Skeletal muscle tissue (tissue), 3 donors: ENCODE measurements at regions not wholly inside any gene's neighbourhood (a gene's known extent, or its start where the extent isn't known, plus 50 kb on each side); places are given as distances from the start of the nearest gene placed in this dataset.
A peak's percentile ranks its signal among the peaks of the same experiment; 100 is the strongest.

ENCODE experiments used
- H3K27ac ChIP-seq: one replicate; pipeline ENCODE4 v1.7.0; 2013; ENCODE audit warnings: mild to moderate bottlenecking, low read depth, low read length, inconsistent platforms
- H3K27me3 ChIP-seq, 3 donors: one replicate each; pipeline ENCODE4 v1.7.0; 2013; ENCODE audit warnings: low read length in 3 of 3; ENCODE audit not compliant: control insufficient read depth in 3 of 3, insufficient read depth in 3 of 3
- H3K36me3 ChIP-seq, 3 donors: one replicate each; pipeline ENCODE4 v1.7.0; 2013; ENCODE audit warnings: low read length in 3 of 3; ENCODE audit not compliant: control insufficient read depth in 3 of 3, insufficient read depth in 3 of 3
- H3K4me1 ChIP-seq, 3 donors: one replicate each; pipeline ENCODE4 v1.7.0; 2013; ENCODE audit warnings: low read length in 3 of 3, mild to moderate bottlenecking in 3 of 3; ENCODE audit not compliant: control insufficient read depth in 3 of 3, insufficient read depth in 3 of 3
- H3K4me3 ChIP-seq, 3 donors: one replicate each; pipeline ENCODE4 v1.7.0; 2013; ENCODE audit warnings: low read length in 3 of 3
- H3K9ac ChIP-seq, 3 donors: one replicate each; pipeline ENCODE4 v1.7.0; 2013; ENCODE audit warnings: low read length in 3 of 3, mild to moderate bottlenecking in 3 of 3, moderate library complexity in 2 of 3, low read depth in 1 of 3
- H3K9me3 ChIP-seq, 3 donors: one replicate each; pipeline ENCODE4 v1.7.0; 2013; ENCODE audit warnings: low read length in 3 of 3; ENCODE audit not compliant: control insufficient read depth in 3 of 3
- donor health status: Osteomylitis.

DNA sequence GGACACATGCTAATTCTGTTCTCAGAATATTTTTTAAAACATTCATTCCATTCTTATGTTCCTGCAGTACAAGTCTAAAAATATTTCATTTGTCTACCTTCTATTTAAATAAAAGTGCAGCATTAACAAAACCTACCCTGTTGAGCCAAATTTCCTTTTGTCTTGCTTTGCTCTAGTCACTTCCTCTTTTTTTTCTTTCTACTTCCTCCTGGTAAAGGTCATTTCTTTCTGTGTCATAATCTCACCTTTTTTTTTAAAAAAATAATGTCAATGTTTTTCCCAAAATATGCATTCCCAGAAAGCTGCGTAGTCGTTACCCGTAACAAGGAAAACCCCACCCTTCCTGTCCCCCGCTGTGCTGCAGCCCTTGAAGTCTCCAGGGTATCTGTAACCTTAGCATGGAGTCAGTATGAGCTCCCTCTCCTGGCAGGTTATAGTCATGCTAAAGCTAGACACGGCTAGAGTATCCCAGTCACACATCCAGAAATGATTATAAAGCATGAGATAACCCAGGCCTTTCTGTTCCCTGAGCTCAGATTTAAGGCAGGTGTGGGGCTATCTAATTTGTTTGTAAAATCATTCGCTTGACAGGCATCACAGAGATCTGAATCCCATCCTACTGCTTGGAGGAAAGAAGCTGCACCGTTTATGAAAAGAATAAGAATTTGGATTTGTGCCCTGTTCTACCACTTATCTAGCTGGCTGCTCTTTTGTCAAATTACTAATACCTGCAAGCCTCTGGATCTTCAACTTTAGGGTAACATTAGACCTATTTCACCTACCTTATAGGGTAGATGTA lies 51.1 kb upstream of the EED start:
- peaks cover 0 to 13% (median 6%) of the 10 kb centered on the region in 3 donors for H3K4me1 ChIP-seq
- H3K27ac ChIP-seq, result peak overlapping the region; percentile 55
- no peaks in the 10 kb centered on the region for H3K27me3 ChIP-seq
- H3K36me3 ChIP-seq, result no peaks in the 10 kb centered on the region
- peak overlapping the region; percentile 41 to 63 (median 63) for H3K4me3 ChIP-seq
- no peaks in the 10 kb centered on the region for H3K9me3 ChIP-seq
- peak overlapping the region in 1 of 3 donors; percentile 17 for H3K9ac ChIP-seq

DNA sequence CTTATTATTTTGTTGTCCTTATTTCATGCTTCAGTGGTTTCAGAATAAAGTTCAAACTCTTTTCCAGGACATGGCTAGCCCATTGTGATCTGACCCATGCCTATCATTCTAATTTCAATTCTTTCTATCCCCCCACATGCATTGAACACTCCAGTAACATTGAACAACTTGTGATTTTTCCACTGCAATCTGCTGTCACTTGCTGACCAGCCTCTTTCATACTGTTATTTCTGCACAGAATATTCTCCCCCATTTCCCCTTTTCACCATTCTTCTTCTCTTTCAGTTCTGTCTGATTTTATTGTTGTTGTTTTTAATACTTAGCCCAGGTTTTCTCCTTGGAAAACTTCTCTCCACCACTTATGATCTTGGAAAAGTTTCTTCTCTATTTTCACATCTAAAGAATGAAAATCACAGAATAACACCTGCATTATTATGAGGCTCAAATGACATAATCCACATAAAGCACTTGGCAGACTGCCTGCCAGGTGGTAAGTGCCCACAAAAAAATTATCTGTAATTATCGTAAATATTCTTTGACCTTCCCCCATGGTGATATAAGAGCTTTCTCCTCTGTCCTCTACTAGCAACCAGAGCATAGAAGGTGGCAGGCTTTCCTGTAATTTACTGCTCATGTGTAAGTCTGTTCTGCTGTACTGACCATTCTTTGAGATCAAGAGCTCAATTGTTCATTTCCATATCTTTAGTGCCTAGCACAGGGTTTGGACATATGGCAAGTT lies 51.9 kb upstream of the EED start:
- H3K9me3 ChIP-seq, result no peaks in the 10 kb centered on the region
- H3K27ac ChIP-seq, result peak overlapping the region; percentile 55
- no peaks in the 10 kb centered on the region for H3K36me3 ChIP-seq
- H3K27me3 ChIP-seq, result no peaks in the 10 kb centered on the region
- peak overlapping the region in 2 of 3 donors; percentile 63 for H3K4me3 ChIP-seq
- peaks cover 0 to 13% (median 6%) of the 10 kb centered on the region in 3 donors for H3K4me1 ChIP-seq
- H3K9ac ChIP-seq, result no peak overlapping the region

- Histone ChIP-seq H3K4me1 (peaks cover 0 to 16% (median 6%) of the 10 kb centered on the region in 3 donors), H3K27ac (no peak overlapping the region)
Observed at GRCh38 chr11:86191874-86192273, 52.7 kb upstream of the EED start.

GRCh38 chr11:86187027-86187426 lies 57.5 kb upstream of the EED start:
- no peak overlapping the region for H3K27ac ChIP-seq
- no peaks in the 10 kb centered on the region for H3K27me3 ChIP-seq
- no peaks in the 10 kb centered on the region for H3K9me3 ChIP-seq
- peaks cover 0 to 11% (median 7%) of the 10 kb centered on the region in 3 donors for H3K4me1 ChIP-seq
- no peak overlapping the region for H3K9ac ChIP-seq
- H3K36me3 ChIP-seq, result no peaks in the 10 kb centered on the region
- H3K4me3 ChIP-seq, result no peak overlapping the region

More at GRCh38 chr11:86191874-86192273, 52.7 kb upstream of the EED start:
- Histone ChIP-seq H3K27me3 (no peaks in the 10 kb centered on the region), H3K9me3 (no peaks in the 10 kb centered on the region), H3K36me3 (no peaks in the 10 kb centered on the region), H3K4me3 (no peak overlapping the region), H3K9ac (no peak overlapping the region)

GRCh38 chr11:86186386-86186785 lies 58.2 kb upstream of the EED start:
- Histone ChIP-seq H3K27ac (no peak overlapping the region), H3K4me3 (no peak overlapping the region), H3K9me3 (no peaks in the 10 kb centered on the region), H3K27me3 (no peaks in the 10 kb centered on the region), H3K36me3 (no peaks in the 10 kb centered on the region), H3K4me1 (peaks cover 0 to 11% (median 7%) of the 10 kb centered on the region in 3 donors), H3K9ac (no peak overlapping the region)

- Histone ChIP-seq H3K9me3 (no peaks in the 10 kb centered on the region), H3K36me3 (no peaks in the 10 kb centered on the region), H3K4me1 (peaks cover 0 to 11% (median 7%) of the 10 kb centered on the region in 3 donors), H3K27ac (peak overlapping the region; percentile 1), H3K9ac (no peak overlapping the region), H3K4me3 (no peak overlapping the region), H3K27me3 (no peaks in the 10 kb centered on the region)
Observed at GRCh38 chr11:86185381-86185750, 59.2 kb upstream of the EED start.

GRCh38 chr11:86184728-86185380 lies 59.7 kb upstream of the EED start:
- Histone ChIP-seq H3K36me3 (no peaks in the 10 kb centered on the region), H3K27ac (peak overlapping the region; percentile 3), H3K4me3 (no peak overlapping the region)

DNA sequence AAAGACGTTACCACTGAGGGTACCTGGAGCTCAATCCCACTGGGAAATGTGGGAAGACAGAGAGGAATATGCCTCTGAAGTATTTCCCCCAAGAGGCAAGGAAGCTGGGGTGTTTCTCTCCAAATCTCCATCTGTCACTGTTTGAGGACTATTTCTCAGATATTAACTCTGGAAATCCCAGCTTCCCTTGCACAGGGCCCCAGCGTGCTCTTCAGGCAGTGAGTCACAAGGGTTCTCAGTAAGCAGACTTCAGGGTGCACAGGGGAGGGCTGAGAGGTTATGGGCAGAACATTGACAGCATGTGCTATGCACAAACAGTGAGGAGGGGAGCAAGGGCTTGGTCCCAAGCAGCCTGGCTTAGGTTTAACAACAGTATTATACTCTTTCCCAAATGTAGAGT lies 60.9 kb upstream of the EED start:
- Histone ChIP-seq H3K4me3 (no peak overlapping the region), H3K36me3 (no peaks in the 10 kb centered on the region), H3K27me3 (no peaks in the 10 kb centered on the region), H3K4me1 (peaks cover 5 to 11% (median 7%) of the 10 kb centered on the region in 3 donors), H3K27ac (no peak overlapping the region), H3K9me3 (no peaks in the 10 kb centered on the region), H3K9ac (no peak overlapping the region)

More at GRCh38 chr11:86184728-86185380, 59.7 kb upstream of the EED start:
- Histone ChIP-seq H3K4me1 (peaks cover 0 to 11% (median 7%) of the 10 kb centered on the region in 3 donors), H3K27me3 (no peaks in the 10 kb centered on the region), H3K9me3 (no peaks in the 10 kb centered on the region), H3K9ac (no peak overlapping the region)

GRCh38 chr11:86182976-86183584 lies 61.5 kb upstream of the EED start:
- no peaks in the 10 kb centered on the region for H3K9me3 ChIP-seq
- no peak overlapping the region for H3K9ac ChIP-seq
- H3K4me3 ChIP-seq, result no peak overlapping the region
- peaks cover 5 to 15% (median 7%) of the 10 kb centered on the region in 3 donors for H3K4me1 ChIP-seq
- H3K27ac ChIP-seq, result no peak overlapping the region
- H3K36me3 ChIP-seq, result no peaks in the 10 kb centered on the region
- H3K27me3 ChIP-seq, result no peaks in the 10 kb centered on the region
